GM12878 (cell line): ENCODE measurements at regions not wholly inside any gene's neighbourhood (a gene's known extent, or its start where the extent isn't known, plus 50 kb on each side); places are given as distances from the start of the nearest gene placed in this dataset.

Experiments
- ATAC-seq: fragments of 200-7000 bp; cut with Tn5 transposase; 3 replicates; pipeline ENCODE4 v1.9.1; 2020; ENCODE audit warnings: mild to moderate bottlenecking, moderate library complexity
- BruUV-seq: library from RNA; stranded (reverse); fragments of 400-500 nt; replicated peaks from 2 replicates; lab custom pipeline; 2021; lab: Mats Ljungman, UMichigan
- CTCF ChIA-PET: fragments of 300-600 bp; sonication (Branson Sonifier 250); formaldehyde crosslinking; extraction: SDS; loops from one replicate; lab custom pipeline; 2021; ENCODE audit warnings: inconsistent platforms; lab: Yijun Ruan, JAX
- POLR2A ChIA-PET: fragments of 350-600 bp; formaldehyde crosslinking; extraction: SDS; loops from one replicate; lab custom pipeline; 2021; ENCODE audit warnings: inconsistent platforms; lab: Charles Lee
- RAD21 ChIA-PET: fragments of 300-600 bp; sonication (Branson Sonifier 250); formaldehyde crosslinking; loops from one replicate; lab custom pipeline; 2023; ENCODE audit warnings: antibody characterized with exemption; ENCODE audit not compliant: unreplicated experiment; lab: Charles Lee
- SMC1A ChIA-PET: fragments of 300-600 bp; sonication (Branson Sonifier 250); formaldehyde crosslinking; loops from one replicate; lab custom pipeline; 2023; ENCODE audit not compliant: unreplicated experiment, uncharacterized antibody; lab: Charles Lee
- DNase-seq: peaks from one replicate; pipeline ENCODE4 v3.0.0-alpha.2; 2011; ENCODE audit warnings: low read depth, low spot score
- FAIRE-seq: peaks from 3 replicates; lab custom pipeline; 2011; peaks lifted over from hg19 to GRCh38; lab: Jason Lieb, UNC
- H2AFZ ChIP-seq: 2 replicates; pipeline ENCODE4 v1.6.0; 2011; ENCODE audit warnings: low read depth, low read length, control low read depth; ENCODE audit not compliant: control insufficient read depth
- H3K27ac ChIP-seq: 2 replicates; pipeline ENCODE4 v1.5.1; 2011; ENCODE audit warnings: control low read depth; ENCODE audit not compliant: control insufficient read depth, insufficient read depth
- H3K27me3 ChIP-seq, 2 experiments: replicated peaks in 1 of 2; 2 replicates each; pipeline versions ENCODE4 v1.6.0 to v1.6.1; 2011; ENCODE audit warnings: low read length in 1 of 2; ENCODE audit not compliant: control insufficient read depth in 2 of 2, insufficient read depth in 2 of 2
- H3K36me3 ChIP-seq, 2 experiments: 2 replicates each; pipeline ENCODE4 v1.5.1; 2011; ENCODE audit warnings: low read length in 1 of 2; ENCODE audit not compliant: control insufficient read depth in 2 of 2, insufficient read depth in 2 of 2
- H3K4me1 ChIP-seq: 2 replicates; pipeline ENCODE4 v1.6.1; 2011; ENCODE audit warnings: mild to moderate bottlenecking, low read length, moderate library complexity, mixed read lengths; ENCODE audit not compliant: control insufficient read depth, insufficient read depth
- H3K4me2 ChIP-seq: 2 replicates; pipeline ENCODE4 v1.6.0; 2011; ENCODE audit warnings: control low read depth; ENCODE audit not compliant: control insufficient read depth, insufficient read depth
- H3K4me3 ChIP-seq: fragments of 200-600 bp; sonication (generic); 2 replicates; pipeline ENCODE4 v1.5.1; 2016
- H3K79me2 ChIP-seq: 2 replicates; pipeline ENCODE4 v1.6.0; 2011; ENCODE audit warnings: low read length; ENCODE audit not compliant: control insufficient read depth, insufficient read depth
- H3K9ac ChIP-seq: 2 replicates; pipeline ENCODE4 v1.8.0; 2011; ENCODE audit warnings: low read length, control low read depth, mixed read lengths; ENCODE audit not compliant: control insufficient read depth, insufficient read depth
- H3K9me3 ChIP-seq: replicated peaks from 3 replicates; pipeline ENCODE4 v1.5.1; 2011; ENCODE audit warnings: mild to moderate bottlenecking, low read length; ENCODE audit not compliant: control insufficient read depth, insufficient read depth
- H4K20me1 ChIP-seq: 2 replicates; pipeline ENCODE4 v1.6.0; 2011; ENCODE audit not compliant: control insufficient read depth, insufficient read depth
- CHD1 ChIP-seq: IDR thresholded peaks from 2 replicates; pipeline ENCODE4 v1.6.1; 2012; ENCODE audit warnings: low read depth, low read length, improper control_type of control experiment
- ESRRA ChIP-seq: IDR thresholded peaks from 2 replicates; pipeline ENCODE4 v1.6.1; 2012; ENCODE audit warnings: mild to moderate bottlenecking, low read length, improper control_type of control experiment
- PML ChIP-seq: IDR thresholded peaks from 2 replicates; pipeline ENCODE4 v1.6.1; 2012; ENCODE audit warnings: low read length, inconsistent platforms
- POLR2AphosphoS5 ChIP-seq: IDR thresholded peaks from 2 replicates; pipeline ENCODE4 v1.6.1; 2011; ENCODE audit warnings: mild to moderate bottlenecking, low read length, inconsistent platforms
- SUPT20H ChIP-seq: IDR thresholded peaks from 2 replicates; pipeline ENCODE4 v1.6.1; 2011; ENCODE audit warnings: low read depth, mild to moderate bottlenecking, low read length, moderate library complexity, borderline replicate concordance; ENCODE audit not compliant: control insufficient read depth
- TCF12 ChIP-seq: IDR thresholded peaks from 2 replicates; pipeline ENCODE4 v1.6.1; 2011; ENCODE audit warnings: low read depth, mild to moderate bottlenecking, low read length
- WGBS: methylation state at CpG from one replicate; pipeline ENCODE4 v1.1.6; 2016; ENCODE audit warnings: low lambda C conversion rate; ENCODE audit not compliant: insufficient replicate concordance, insufficient coverage; ENCODE audit errors: missing lambda C conversion rate; 5-methylcytosine and 5-hydroxymethylcytosine counted together
- in situ Hi-C: fragments of 300-500 bp; cut with MboI; formaldehyde crosslinking; loops from 9 replicates; pipeline ENCODE4 v1.14.3; 2018; ENCODE audit warnings: mixed read lengths
- intact Hi-C: fragments of 100-400 bp; cut with micrococcal nuclease; formaldehyde crosslinking; loops from one replicate; pipeline ENCODE4 v1.14.2; 2022; ENCODE audit not compliant: unreplicated experiment
- TF ChIP-seq, protein P1 (sequence below): IDR thresholded peaks from 2 replicates; pipeline ENCODE4 v1.6.1; 2012; ENCODE audit warnings: improper control_type of control experiment, low read depth, low read length; ENCODE audit not compliant: insufficient replicate concordance
- TF ChIP-seq, protein P2 (sequence below): fragments of 150-350 bp; IDR thresholded peaks from 2 replicates; pipeline ENCODE4 v1.6.1; 2014; ENCODE audit warnings: mild to moderate bottlenecking, low read depth, low read length
- TF ChIP-seq, protein P3 (sequence below): fragments of 450-650 bp; IDR thresholded peaks from 2 replicates; pipeline ENCODE4 v1.6.1; 2017; ENCODE audit warnings: mild to moderate bottlenecking, moderate library complexity

- TF ChIP-seq, protein P1, sequence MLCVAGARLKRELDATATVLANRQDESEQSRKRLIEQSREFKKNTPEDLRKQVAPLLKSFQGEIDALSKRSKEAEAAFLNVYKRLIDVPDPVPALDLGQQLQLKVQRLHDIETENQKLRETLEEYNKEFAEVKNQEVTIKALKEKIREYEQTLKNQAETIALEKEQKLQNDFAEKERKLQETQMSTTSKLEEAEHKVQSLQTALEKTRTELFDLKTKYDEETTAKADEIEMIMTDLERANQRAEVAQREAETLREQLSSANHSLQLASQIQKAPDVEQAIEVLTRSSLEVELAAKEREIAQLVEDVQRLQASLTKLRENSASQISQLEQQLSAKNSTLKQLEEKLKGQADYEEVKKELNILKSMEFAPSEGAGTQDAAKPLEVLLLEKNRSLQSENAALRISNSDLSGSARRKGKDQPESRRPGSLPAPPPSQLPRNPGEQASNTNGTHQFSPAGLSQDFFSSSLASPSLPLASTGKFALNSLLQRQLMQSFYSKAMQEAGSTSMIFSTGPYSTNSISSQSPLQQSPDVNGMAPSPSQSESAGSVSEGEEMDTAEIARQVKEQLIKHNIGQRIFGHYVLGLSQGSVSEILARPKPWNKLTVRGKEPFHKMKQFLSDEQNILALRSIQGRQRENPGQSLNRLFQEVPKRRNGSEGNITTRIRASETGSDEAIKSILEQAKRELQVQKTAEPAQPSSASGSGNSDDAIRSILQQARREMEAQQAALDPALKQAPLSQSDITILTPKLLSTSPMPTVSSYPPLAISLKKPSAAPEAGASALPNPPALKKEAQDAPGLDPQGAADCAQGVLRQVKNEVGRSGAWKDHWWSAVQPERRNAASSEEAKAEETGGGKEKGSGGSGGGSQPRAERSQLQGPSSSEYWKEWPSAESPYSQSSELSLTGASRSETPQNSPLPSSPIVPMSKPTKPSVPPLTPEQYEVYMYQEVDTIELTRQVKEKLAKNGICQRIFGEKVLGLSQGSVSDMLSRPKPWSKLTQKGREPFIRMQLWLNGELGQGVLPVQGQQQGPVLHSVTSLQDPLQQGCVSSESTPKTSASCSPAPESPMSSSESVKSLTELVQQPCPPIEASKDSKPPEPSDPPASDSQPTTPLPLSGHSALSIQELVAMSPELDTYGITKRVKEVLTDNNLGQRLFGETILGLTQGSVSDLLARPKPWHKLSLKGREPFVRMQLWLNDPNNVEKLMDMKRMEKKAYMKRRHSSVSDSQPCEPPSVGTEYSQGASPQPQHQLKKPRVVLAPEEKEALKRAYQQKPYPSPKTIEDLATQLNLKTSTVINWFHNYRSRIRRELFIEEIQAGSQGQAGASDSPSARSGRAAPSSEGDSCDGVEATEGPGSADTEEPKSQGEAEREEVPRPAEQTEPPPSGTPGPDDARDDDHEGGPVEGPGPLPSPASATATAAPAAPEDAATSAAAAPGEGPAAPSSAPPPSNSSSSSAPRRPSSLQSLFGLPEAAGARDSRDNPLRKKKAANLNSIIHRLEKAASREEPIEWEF = no peak
- no peak for TF ChIP-seq PML
Observed at GRCh38 chr3:71927505-71928066, 142.6 kb upstream of the PROK2 start (continued).

DNA sequence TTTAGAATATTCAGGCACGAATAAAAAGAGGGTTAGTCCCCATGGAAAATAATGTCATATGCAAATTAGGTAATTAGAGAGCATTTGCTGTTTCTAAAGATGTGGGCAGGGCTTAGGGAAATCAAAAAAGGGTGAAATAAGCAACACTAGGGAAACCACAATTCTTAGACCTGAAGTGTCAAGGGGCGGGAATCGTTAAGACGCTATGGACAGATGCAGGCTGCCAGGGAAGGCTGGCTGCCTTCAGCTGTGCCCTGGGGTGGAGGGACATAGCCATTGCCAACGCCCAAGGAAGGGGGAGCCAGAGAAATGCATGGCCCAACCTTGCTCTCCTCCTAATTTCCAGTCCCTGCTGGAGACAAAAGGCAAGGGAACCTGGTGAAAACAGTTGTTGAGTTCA is 141.7 kb upstream of the PROK2 start:
- ATAC-seq (no peak), DNase-seq (no peak), FAIRE-seq (no peak)
- no peaks in the 10 kb centered on the region for H4K20me1 ChIP-seq
- in situ Hi-C loops (no loop called here), intact Hi-C loops (loop anchor here (2.0 to 5.0 kb wide), 2 partner anchors 49 to 892 kb away; no protein-coding TSS in a partner anchor)
- peaks cover 4% of the 10 kb centered on the region; the same call in 1 of the 2 replicates for H3K4me1 ChIP-seq
- RAD21 ChIA-PET = interaction anchor here (1.3 to 3.1 kb wide), 3 partner anchors 51 to 895 kb away, joined by 4 to 11 read pairs (median 4); no protein-coding TSS in a partner anchor
- 60% methylated on average over 5 of the region's 5 CpGs for WGBS
- H3K36me3 ChIP-seq = no peaks in the 10 kb centered on the region
- no peaks in the 10 kb centered on the region for H3K27me3 ChIP-seq
- CTCF ChIA-PET = interaction anchor here (1.0 to 1.5 kb wide), 3 partner anchors 51 to 896 kb away, joined by 3 to 5 read pairs (median 4); no protein-coding TSS in a partner anchor
- no peak overlapping the region for H2AFZ ChIP-seq
- BruUV-seq = no TSS peak
- SMC1A ChIA-PET = interaction anchor here (0.8 to 1.4 kb wide), 4 partner anchors 339 to 895 kb away, joined by 3 to 7 read pairs (median 4); no protein-coding TSS in a partner anchor
- H3K9ac ChIP-seq = no peak overlapping the region
- no peak overlapping the region for H3K4me2 ChIP-seq
- H3K79me2 ChIP-seq = no peaks in the 10 kb centered on the region
- POLR2A ChIA-PET = no interaction called here
- H3K27ac ChIP-seq = no peak overlapping the region
- H3K4me3 ChIP-seq = no peak overlapping the region
- no peaks in the 10 kb centered on the region for H3K9me3 ChIP-seq
- TF ChIP-seq ESRRA (no peak), SUPT20H (no peak), CHD1 (no peak), POLR2AphosphoS5 (no peak), TCF12 (no peak)
- TF ChIP-seq, protein P2, sequence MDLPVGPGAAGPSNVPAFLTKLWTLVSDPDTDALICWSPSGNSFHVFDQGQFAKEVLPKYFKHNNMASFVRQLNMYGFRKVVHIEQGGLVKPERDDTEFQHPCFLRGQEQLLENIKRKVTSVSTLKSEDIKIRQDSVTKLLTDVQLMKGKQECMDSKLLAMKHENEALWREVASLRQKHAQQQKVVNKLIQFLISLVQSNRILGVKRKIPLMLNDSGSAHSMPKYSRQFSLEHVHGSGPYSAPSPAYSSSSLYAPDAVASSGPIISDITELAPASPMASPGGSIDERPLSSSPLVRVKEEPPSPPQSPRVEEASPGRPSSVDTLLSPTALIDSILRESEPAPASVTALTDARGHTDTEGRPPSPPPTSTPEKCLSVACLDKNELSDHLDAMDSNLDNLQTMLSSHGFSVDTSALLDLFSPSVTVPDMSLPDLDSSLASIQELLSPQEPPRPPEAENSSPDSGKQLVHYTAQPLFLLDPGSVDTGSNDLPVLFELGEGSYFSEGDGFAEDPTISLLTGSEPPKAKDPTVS = no peak
- TF ChIP-seq, protein P3, sequence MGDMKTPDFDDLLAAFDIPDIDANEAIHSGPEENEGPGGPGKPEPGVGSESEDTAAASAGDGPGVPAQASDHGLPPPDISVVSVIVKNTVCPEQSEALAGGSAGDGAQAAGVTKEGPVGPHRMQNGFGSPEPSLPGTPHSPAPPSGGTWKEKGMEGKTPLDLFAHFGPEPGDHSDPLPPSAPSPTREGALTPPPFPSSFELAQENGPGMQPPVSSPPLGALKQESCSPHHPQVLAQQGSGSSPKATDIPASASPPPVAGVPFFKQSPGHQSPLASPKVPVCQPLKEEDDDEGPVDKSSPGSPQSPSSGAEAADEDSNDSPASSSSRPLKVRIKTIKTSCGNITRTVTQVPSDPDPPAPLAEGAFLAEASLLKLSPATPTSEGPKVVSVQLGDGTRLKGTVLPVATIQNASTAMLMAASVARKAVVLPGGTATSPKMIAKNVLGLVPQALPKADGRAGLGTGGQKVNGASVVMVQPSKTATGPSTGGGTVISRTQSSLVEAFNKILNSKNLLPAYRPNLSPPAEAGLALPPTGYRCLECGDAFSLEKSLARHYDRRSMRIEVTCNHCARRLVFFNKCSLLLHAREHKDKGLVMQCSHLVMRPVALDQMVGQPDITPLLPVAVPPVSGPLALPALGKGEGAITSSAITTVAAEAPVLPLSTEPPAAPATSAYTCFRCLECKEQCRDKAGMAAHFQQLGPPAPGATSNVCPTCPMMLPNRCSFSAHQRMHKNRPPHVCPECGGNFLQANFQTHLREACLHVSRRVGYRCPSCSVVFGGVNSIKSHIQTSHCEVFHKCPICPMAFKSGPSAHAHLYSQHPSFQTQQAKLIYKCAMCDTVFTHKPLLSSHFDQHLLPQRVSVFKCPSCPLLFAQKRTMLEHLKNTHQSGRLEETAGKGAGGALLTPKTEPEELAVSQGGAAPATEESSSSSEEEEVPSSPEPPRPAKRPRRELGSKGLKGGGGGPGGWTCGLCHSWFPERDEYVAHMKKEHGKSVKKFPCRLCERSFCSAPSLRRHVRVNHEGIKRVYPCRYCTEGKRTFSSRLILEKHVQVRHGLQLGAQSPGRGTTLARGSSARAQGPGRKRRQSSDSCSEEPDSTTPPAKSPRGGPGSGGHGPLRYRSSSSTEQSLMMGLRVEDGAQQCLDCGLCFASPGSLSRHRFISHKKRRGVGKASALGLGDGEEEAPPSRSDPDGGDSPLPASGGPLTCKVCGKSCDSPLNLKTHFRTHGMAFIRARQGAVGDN = no peak
